CD4-positive, alpha-beta memory T cell (primary cell): ENCODE measurements at regions not wholly inside any gene's neighbourhood (a gene's known extent, or its start where the extent isn't known, plus 50 kb on each side); places are given as distances from the start of the nearest gene placed in this dataset.
"Not testable (repeated sequence)": the region's sequence is repeated elsewhere in the genome, so short reads cannot be mapped to it uniquely, and the experiment has no call there.

Source experiments
- CTCF ChIA-PET: fragments of 350-600 bp; sonication (Branson Sonifier 250); formaldehyde crosslinking; loops from one replicate; lab custom pipeline; 2021; ENCODE audit warnings: inconsistent platforms; ENCODE audit not compliant: partially characterized antibody; lab: Charles Lee
- POLR2A ChIA-PET: fragments of 350-600 bp; sonication (Branson Sonifier 250); formaldehyde crosslinking; loops from one replicate; lab custom pipeline; 2021; ENCODE audit not compliant: partially characterized antibody; lab: Charles Lee
- DNase-seq, 5 donors: peaks; one replicate each; pipeline versions ENCODE4 v3.0.0 to v3.0.0-alpha.2; 2020 to 2022; ENCODE audit warnings: mixed read lengths in 1 of 5
- H3K27ac ChIP-seq: one replicate; pipeline ENCODE4 v1.7.0; 2013; ENCODE audit warnings: low read depth, low read length
- H3K27me3 ChIP-seq: 2 replicates; pipeline ENCODE4 v1.7.0; 2013; ENCODE audit warnings: mild to moderate bottlenecking, low read length, moderate library complexity; ENCODE audit not compliant: insufficient read depth
- H3K36me3 ChIP-seq: 2 replicates; pipeline ENCODE4 v1.7.0; 2013; ENCODE audit warnings: mild to moderate bottlenecking, low read length, moderate library complexity; ENCODE audit not compliant: insufficient read depth
- H3K4me1 ChIP-seq: 2 replicates; pipeline ENCODE4 v1.7.0; 2013; ENCODE audit warnings: mild to moderate bottlenecking, low read length, moderate library complexity; ENCODE audit not compliant: insufficient read depth
- H3K4me3 ChIP-seq, 2 donors: one replicate each; pipeline ENCODE4 v1.7.0; 2013; ENCODE audit warnings: low read length in 2 of 2, mild to moderate bottlenecking in 1 of 2
- H3K9me3 ChIP-seq, 2 donors: one replicate each; pipeline ENCODE4 v1.7.0; 2013; ENCODE audit warnings: low read length in 2 of 2, control low read depth in 1 of 2; ENCODE audit not compliant: control insufficient read depth in 1 of 2
- H3K27ac Mint-ChIP-seq, 7 donors: one replicate each; pipeline ENCODE4 v1.8.0; 2020 to 2021; ENCODE audit warnings: mixed read lengths in 7 of 7, mild to moderate bottlenecking in 6 of 7, inconsistent platforms in 3 of 7, moderate library complexity in 3 of 7
- H3K27me3 Mint-ChIP-seq, 2 donors: one replicate each; pipeline ENCODE4 v1.8.0; 2020 to 2021; ENCODE audit warnings: mixed read lengths in 2 of 2
- H3K36me3 Mint-ChIP-seq, 2 donors: one replicate each; pipeline ENCODE4 v1.8.0; 2020 to 2021; ENCODE audit warnings: mixed read lengths in 2 of 2, inconsistent platforms in 1 of 2, mild to moderate bottlenecking in 1 of 2
- H3K4me1 Mint-ChIP-seq, 4 donors: one replicate each; pipeline ENCODE4 v1.8.0; 2020 to 2021; ENCODE audit warnings: mixed read lengths in 4 of 4, mild to moderate bottlenecking in 1 of 4
- H3K4me3 Mint-ChIP-seq, 8 donors: one replicate each; pipeline ENCODE4 v1.8.0; 2020 to 2021; ENCODE audit warnings: mixed read lengths in 8 of 8, mild to moderate bottlenecking in 7 of 8, moderate library complexity in 6 of 8, inconsistent platforms in 3 of 8
- H3K9me3 Mint-ChIP-seq, 8 donors: one replicate each; pipeline ENCODE4 v1.8.0; 2020 to 2021; ENCODE audit warnings: mixed read lengths in 8 of 8, mild to moderate bottlenecking in 5 of 8, inconsistent platforms in 3 of 8, moderate library complexity in 1 of 8
- intact Hi-C: fragments of 100-400 bp; cut with micrococcal nuclease; formaldehyde crosslinking; loops from one replicate; pipeline ENCODE4 v1.15.1; 2023

GRCh38 chr16:29312835-29313558 is 93.5 kb downstream of the NPIPB11 start:
- H3K27me3 ChIP-seq = no peaks in the 10 kb centered on the region
- H3K4me3 Mint-ChIP-seq = no peak overlapping the region
- H3K36me3 ChIP-seq = no peaks in the 10 kb centered on the region
- POLR2A ChIA-PET = no interaction called here
- peaks cover 0 to 2% of the 10 kb centered on the region in 2 donors for H3K36me3 Mint-ChIP-seq
- H3K4me3 ChIP-seq = no peak overlapping the region
- H3K27me3 Mint-ChIP-seq = no peaks in the 10 kb centered on the region
- no peaks in the 10 kb centered on the region for H3K9me3 Mint-ChIP-seq
- intact Hi-C loops = no loop called here
- CTCF ChIA-PET = no interaction called here
- no peaks in the 10 kb centered on the region for H3K4me1 ChIP-seq
- no peaks in the 10 kb centered on the region for H3K4me1 Mint-ChIP-seq
- no peaks in the 10 kb centered on the region for H3K9me3 ChIP-seq
- no peak overlapping the region for H3K27ac Mint-ChIP-seq
- no peak for DNase-seq
- H3K27ac ChIP-seq = no peak overlapping the region

DNA sequence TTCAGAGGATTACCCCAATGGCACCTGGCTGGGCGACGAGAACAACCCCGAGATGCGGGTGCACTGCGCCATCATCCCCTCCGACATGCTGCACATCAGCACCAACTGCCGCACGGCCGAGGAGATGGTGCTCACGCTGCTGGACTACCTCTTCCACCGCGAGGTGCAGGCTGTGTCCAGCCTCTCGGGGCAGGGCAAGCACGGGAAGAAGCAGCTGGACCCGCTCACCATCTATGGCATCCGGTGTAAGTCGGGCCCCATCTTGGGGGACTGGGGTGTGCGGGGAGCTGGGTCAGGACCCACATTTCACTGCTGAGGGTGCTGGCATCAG is 94.2 kb downstream of the NPIPB11 start:
- intact Hi-C loops, H3K27ac Mint-ChIP-seq, H3K4me1 ChIP-seq, H3K27me3 ChIP-seq, DNase-seq, CTCF ChIA-PET, H3K27me3 Mint-ChIP-seq, POLR2A ChIA-PET, H3K4me3 ChIP-seq, H3K36me3 Mint-ChIP-seq, H3K4me1 Mint-ChIP-seq, H3K4me3 Mint-ChIP-seq, H3K9me3 ChIP-seq, H3K27ac ChIP-seq, H3K9me3 Mint-ChIP-seq, H3K36me3 ChIP-seq: not testable (repeated sequence)

- H3K4me1 Mint-ChIP-seq = peaks cover 0 to 4% (median under 1%) of the 10 kb centered on the region in 4 donors
- no peak overlapping the region for H3K4me3 Mint-ChIP-seq
- H3K27ac Mint-ChIP-seq = no peak overlapping the region
- DNase-seq = no peak
- intact Hi-C loops = no loop called here
- no peaks in the 10 kb centered on the region for H3K27me3 Mint-ChIP-seq
- H3K36me3 Mint-ChIP-seq = peaks cover 0 to 2% of the 10 kb centered on the region in 2 donors
- H3K36me3 ChIP-seq = no peaks in the 10 kb centered on the region
- no peaks in the 10 kb centered on the region for H3K27me3 ChIP-seq
- no peak overlapping the region for H3K27ac ChIP-seq
- H3K9me3 Mint-ChIP-seq = no peaks in the 10 kb centered on the region
- POLR2A ChIA-PET = no interaction called here
- CTCF ChIA-PET = no interaction called here
- no peak overlapping the region for H3K4me3 ChIP-seq
- H3K4me1 ChIP-seq = no peaks in the 10 kb centered on the region
- no peaks in the 10 kb centered on the region for H3K9me3 ChIP-seq
These were observed 94.8 kb downstream of the NPIPB11 start for GRCh38 chr16:29311461-29312344.

- no peak for DNase-seq
- intact Hi-C loops = no loop called here
- no peaks in the 10 kb centered on the region for H3K27me3 Mint-ChIP-seq
- H3K4me3 Mint-ChIP-seq = no peak overlapping the region
- no peaks in the 10 kb centered on the region for H3K4me1 ChIP-seq
- no peak overlapping the region for H3K27ac ChIP-seq
- H3K36me3 ChIP-seq = no peaks in the 10 kb centered on the region
- no peak overlapping the region for H3K4me3 ChIP-seq
- H3K27me3 ChIP-seq = no peaks in the 10 kb centered on the region
- no peaks in the 10 kb centered on the region for H3K9me3 ChIP-seq
- ChIA-PET POLR2A (no interaction called here), CTCF (no interaction called here)
- no peaks in the 10 kb centered on the region for H3K9me3 Mint-ChIP-seq
- peaks cover 0 to 4% (median under 1%) of the 10 kb centered on the region in 4 donors for H3K4me1 Mint-ChIP-seq
- H3K27ac Mint-ChIP-seq = no peak overlapping the region
- H3K36me3 Mint-ChIP-seq = peaks cover 0 to 2% of the 10 kb centered on the region in 2 donors
These were observed 95.6 kb downstream of the NPIPB11 start for GRCh38 chr16:29310852-29311314.

- intact Hi-C loops, H3K27me3 ChIP-seq, H3K36me3 Mint-ChIP-seq, POLR2A ChIA-PET, DNase-seq, H3K36me3 ChIP-seq, H3K4me3 Mint-ChIP-seq, H3K9me3 ChIP-seq, CTCF ChIA-PET, H3K4me3 ChIP-seq, H3K9me3 Mint-ChIP-seq, H3K27ac Mint-ChIP-seq, H3K27me3 Mint-ChIP-seq, H3K4me1 Mint-ChIP-seq, H3K27ac ChIP-seq, H3K4me1 ChIP-seq: not testable (repeated sequence)
These were observed 96.3 kb downstream of the NPIPB11 start for GRCh38 chr16:29310243-29310642.

DNA sequence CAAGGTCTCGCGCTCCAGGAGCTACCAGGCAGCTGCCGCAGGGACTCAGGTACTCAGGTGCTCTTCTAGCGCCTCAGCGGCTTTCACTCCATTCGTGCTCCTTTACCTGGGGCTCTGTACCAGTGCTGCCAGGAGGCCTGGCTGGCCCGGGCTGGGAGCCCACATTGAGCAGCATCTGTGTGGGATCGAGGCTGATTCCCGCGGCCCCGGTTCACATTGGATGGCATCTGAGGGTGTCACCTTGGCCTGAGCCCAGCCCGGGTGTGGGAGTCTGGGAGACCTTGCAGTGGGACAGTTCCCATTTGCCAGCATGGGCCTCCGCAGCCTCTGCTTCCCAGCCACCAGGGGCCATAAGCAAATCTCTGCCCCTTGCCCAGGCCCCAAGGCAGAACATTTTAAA is 96.9 kb downstream of the NPIPB11 start:
- H3K9me3 ChIP-seq, POLR2A ChIA-PET, CTCF ChIA-PET, H3K4me1 ChIP-seq, H3K4me1 Mint-ChIP-seq, H3K36me3 Mint-ChIP-seq, intact Hi-C loops, H3K4me3 Mint-ChIP-seq, H3K27me3 Mint-ChIP-seq, H3K4me3 ChIP-seq, H3K27ac ChIP-seq, H3K9me3 Mint-ChIP-seq, H3K36me3 ChIP-seq, H3K27me3 ChIP-seq, H3K27ac Mint-ChIP-seq, DNase-seq: not testable (repeated sequence)

DNA sequence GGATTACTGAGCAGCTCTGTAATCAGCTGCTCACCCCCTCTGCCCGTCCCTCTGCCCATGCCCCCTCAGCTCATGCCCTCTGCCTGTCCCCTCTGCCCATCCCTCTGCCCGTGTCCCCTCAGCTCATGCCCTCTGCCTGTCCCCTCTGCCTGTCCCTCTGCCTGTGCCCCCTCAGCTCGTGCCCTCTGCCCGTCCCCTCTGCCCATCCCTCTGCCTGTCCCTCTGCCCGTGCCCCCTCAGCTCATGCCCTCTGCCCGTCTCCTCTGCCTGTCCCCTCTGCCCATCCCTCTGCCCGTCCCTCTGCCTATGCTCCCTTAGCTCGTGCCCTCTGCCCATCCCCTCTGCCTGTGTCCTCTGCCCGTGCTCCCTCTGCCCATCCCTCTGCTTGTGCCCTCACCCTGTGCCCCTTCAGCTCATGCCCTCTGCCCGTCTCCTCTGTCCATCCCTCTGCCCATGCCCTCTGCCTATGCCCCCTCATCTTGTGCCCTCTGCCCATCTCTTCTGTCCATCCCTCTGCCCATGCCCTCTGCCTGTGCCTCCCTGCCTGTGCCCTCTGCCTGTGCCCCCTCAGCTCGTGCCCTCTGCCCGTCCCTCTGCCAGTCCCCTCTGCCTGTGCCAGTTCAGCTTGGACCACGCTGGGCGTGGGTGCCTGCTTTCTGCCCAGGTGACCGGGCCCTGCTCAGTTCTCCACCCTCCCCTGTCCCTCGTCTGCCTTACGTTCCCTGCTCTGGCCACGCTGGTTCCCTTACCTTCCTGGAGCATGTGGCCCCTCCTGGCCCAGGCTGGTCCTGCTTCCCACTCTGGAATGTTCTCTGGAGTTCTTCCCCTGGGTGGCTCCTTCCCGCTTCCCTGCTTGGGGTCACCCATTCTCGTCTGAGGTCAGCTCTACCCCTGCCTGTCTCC is 97.6 kb downstream of the NPIPB11 start:
- Mint-ChIP-seq H3K27ac (no peak overlapping the region), H3K4me1 (peaks cover 0 to 4% (median under 1%) of the 10 kb centered on the region in 4 donors), H3K4me3 (no peak overlapping the region), H3K9me3 (no peaks in the 10 kb centered on the region), H3K36me3 (peaks cover 2 to 4% of the 10 kb centered on the region in 2 donors), H3K27me3 (no peaks in the 10 kb centered on the region)
- ChIA-PET CTCF (no interaction called here), POLR2A (no interaction called here)
- no peaks in the 10 kb centered on the region for H3K36me3 ChIP-seq
- H3K9me3 ChIP-seq = no peaks in the 10 kb centered on the region
- no peak overlapping the region for H3K4me3 ChIP-seq
- no peaks in the 10 kb centered on the region for H3K4me1 ChIP-seq
- intact Hi-C loops = no loop called here
- H3K27ac ChIP-seq = no peak overlapping the region
- H3K27me3 ChIP-seq = no peaks in the 10 kb centered on the region
- DNase-seq = no peak
